ENCODE measurements at regions not wholly inside any gene's neighbourhood (a gene's known extent, or its start where the extent isn't known, plus 50 kb on each side); places are given as distances from the start of the nearest gene placed in this dataset.
"Not testable (repeated sequence)": the region's sequence is repeated elsewhere in the genome, so short reads cannot be mapped to it uniquely, and the experiment has no call there.

GRCh38 chr2:104977958-104978357, 59.9 kb upstream of the MRPS9 start:
- no peak for DNase-seq

GRCh38 chr2:104979786-104980185, 58.1 kb upstream of the MRPS9 start:
- DNase-seq, result not testable (repeated sequence)

- DNase-seq, result no peak
Measured at GRCh38 chr2:104982111-104982510, 55.8 kb upstream of the MRPS9 start.
